ENCODE measurements at regions not wholly inside any gene's neighbourhood (a gene's known extent, or its start where the extent isn't known, plus 50 kb on each side); places are given as distances from the start of the nearest gene placed in this dataset.
A peak's percentile ranks its signal among the peaks of the same experiment; 100 is the strongest.

DNA sequence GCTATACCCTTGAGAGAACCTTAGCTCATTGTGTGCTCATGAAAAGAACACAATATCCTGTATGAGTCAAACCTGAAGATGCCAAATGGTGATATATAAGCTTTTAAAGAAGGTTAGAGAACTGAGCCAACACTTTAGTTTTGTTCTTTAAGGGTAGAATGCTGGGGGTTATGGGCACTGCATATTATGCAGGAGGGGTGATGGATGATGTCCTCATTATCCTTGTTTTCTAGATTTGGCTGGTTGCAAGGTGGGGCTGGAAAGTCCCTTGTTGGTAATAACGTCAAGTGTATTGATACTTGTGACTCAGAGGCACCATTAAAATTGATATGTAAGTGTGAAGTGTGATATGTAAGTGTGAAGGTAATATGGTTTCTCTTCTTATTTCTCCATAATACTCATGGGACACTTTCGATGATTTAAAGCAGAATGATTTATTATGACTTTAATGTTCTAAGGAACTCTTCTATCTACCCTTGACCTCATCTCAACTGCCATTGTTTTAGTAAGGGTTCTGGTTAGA is 113.7 kb upstream of the DTNBP1 start:
- intact Hi-C loops (cut with DNase I, micrococcal nuclease), result no loop called here
- ATAC-seq (no peak), DNase-seq (no peak)

DNA sequence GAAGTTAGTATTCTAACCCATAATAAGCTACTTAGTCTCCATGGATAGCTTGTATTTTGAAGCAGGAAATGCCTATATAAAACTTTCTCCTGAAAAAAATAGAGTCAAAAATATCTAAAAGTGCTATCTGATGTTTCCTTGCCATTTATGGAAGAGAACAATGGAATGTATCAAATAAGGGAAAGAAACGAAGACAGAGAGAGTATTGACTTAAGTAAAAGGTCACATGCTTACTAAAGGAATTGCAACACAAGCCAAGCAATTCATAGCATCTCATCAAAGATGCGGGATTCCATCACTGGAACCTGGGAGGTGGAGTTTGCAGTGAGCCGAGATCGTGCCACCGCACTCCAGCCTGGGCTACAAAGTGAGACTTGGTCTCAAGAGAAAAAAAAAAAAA is 112.9 kb upstream of the DTNBP1 start:
- DNase-seq (no peak), ATAC-seq (no peak)
- intact Hi-C loops (cut with DNase I, micrococcal nuclease), result no loop called here

DNA sequence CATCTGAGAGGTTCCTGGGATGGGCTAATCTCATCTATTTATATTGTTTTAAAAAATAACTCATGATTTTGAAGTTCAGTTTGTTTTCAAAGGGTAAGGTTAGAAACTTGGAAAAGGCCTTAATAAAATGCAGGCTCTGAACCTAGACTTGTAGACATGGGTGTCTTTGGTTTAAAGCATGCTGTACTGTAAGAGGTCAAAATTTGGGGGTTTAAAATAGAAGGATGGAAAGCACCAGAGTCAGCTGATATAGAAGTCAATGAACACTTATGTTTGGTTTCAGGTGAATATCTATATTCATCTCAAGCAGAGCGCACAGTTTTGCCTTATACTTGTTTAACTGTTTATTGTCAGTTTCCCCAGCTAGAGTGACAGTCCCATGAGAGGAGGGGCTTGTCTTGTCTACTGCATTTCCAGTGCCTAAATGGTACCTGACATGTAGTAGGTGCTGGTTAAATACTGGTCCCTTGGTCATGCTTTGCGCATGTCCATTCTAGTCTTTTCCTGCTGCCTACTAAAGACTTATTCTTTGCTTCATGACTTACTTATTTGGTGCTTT is 112.3 kb upstream of the DTNBP1 start:
- no peak for ATAC-seq
- DNase-seq, result no peak
- intact Hi-C loops (cut with DNase I, micrococcal nuclease), result no loop called here

DNA sequence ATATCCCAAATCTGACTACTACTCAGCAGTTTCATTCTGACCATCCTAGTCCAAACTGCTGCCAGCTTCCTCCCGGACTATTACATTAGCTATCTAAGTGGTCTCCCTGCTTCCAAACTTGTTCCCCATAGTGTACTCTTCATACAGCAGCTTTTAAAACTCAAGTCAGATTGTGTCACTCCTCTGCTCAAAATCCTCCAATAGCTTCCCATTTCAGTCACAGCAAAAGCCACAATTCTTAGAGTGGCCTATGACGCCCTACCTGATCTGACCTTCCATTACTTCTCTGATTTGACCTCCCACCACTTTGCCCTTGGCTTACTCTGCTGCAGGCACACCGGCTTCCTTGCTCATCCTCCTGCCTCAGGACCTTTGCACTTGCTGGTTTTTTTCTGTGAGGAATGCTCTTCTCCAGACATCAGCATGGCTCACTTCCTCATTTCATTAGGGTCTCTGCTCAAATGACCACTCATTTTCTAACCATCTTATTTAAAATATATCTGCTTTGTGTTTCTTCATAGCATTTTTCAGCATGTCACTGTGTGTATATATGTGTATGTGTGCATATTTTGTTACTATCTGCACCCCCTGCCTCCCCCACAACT is 111.1 kb upstream of the DTNBP1 start:
- ATAC-seq (no peak), DNase-seq (no peak)
- intact Hi-C loops (cut with DNase I, micrococcal nuclease), result no loop called here

DNA sequence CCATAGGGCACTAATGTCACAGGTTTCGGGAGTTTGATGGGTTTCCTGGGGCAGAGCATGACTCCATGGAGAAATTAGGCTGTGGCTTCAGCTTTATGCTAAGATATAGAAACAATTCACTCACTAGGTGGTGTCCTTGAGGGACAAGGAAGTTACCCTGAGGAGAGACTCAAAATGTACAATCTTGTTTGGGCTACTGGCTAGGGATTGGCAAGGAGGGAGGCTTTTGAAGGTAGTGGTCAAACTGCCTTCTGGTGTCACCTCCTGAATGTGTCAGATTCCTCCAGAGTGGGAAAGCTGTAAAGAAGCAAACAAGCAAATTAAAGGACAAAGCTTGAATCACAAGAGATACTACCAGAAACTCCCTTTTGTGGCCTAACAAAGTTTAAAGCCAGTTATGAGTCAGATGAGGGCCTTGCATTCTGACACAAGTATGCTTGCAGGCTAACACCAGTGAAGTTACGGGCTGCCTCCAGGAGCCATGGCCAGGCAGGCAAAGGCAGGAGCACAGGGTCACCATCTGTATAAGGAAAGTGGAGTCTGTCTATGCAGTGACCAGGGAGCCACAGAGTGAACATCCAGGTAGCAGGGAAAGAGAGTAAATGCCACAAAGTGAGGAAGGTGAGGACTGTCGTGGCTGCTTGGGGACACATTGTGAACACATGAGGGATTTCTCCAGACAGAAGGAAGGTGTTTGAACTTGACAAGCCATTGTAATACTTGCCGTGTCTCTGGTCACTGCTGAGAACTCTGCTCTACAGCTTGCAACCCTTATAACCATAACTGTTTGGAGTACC is 107.7 kb upstream of the DTNBP1 start:
- no peak for ATAC-seq
- intact Hi-C loops (cut with DNase I, micrococcal nuclease), result no loop called here

DNA sequence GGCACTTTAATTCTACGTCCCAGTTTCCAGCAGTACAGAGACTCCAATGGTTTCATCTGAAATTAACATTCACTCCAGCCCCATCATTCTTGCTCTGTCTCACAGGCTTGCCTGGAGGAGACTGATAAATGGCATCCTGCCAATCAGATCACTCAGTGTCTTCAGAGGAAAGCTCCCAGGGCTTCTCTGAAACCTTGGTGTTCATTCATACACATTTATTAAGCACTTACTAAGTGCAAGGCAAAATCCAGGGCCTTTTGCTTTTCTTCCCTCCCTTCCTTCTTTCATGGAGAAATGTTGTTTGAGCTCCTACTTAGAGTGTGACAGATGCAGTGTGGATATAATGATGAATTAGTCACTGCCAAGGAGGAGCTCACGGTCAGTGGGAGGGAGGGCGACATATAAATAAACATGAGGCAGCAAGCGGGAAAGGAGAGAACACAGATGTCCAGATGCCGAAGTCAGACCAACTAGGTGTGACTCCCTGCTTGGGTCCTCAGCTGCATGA is 106.7 kb upstream of the DTNBP1 start:
- intact Hi-C loops (cut with DNase I, micrococcal nuclease), result no loop called here
- no peak for ATAC-seq
- DNase-seq, result no peak

More for the DNA sequence above, 107.7 kb upstream of the DTNBP1 start:
- DNase-seq, result no peak

DNA sequence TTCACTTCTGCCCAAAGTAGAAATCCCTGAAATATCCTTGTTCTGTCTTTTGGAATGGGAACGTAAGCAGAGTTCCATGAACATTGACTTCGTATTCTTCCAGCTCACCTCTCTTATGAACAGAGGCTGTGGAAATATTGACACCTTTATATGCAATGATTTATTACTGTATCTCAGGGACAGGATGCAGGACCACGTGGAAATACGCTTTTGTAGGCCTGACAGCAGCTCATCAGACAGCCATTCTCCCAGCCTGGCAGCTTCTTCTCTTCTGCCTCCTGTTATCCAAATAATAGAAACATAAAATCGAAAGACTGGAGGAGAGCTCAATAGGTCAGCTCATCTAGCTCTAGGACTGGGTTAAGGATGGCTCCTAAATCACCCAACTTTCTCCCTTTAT is 106.2 kb upstream of the DTNBP1 start:
- intact Hi-C loops (cut with DNase I, micrococcal nuclease), result no loop called here
- no peak for DNase-seq
- ATAC-seq, result no peak

DNA sequence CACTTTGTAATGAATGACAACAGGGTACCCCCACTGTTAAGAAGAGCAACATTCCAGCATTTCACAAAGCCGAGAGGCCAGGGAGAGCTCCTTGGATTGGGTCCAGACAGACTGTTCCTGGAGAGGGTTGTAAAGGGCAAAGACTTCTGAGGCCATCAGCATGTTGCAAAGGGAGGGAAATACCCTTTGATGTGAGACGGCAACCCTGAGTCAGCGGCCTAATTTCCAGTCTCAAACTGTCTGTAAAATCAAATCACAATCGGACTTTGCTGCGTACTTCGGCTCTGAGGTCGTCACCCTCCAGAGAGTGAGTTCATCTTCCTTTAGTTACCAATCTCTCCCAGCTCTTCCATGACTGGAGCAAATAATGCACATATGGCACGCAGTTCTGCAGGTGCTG is 101.0 kb upstream of the DTNBP1 start:
- ATAC-seq (peak; percentile 99), DNase-seq (peak; percentile 41 to 69)
- intact Hi-C loops (cut with DNase I, micrococcal nuclease), result no loop called here

DNA sequence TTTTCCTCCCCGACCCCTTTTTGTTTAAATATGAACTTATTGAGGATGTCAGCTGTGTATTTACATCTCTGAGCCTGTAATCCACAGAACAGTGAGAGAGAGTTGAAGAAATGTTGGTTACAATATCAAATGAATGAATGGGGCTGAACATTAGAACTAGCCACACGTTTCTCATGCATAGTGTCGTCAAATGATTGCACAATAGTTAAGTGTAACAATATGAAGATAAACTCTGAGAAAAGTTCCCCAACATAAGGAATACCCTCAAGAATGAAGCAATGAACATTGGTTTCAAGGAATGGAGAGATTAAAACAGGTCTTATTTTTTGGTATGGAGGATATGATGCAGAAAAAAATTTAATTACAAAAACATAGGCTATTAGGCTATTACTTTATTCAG is 100.5 kb upstream of the DTNBP1 start:
- ATAC-seq, result no peak
- no peak for DNase-seq
- intact Hi-C loops (cut with DNase I, micrococcal nuclease), result no loop called here

DNA sequence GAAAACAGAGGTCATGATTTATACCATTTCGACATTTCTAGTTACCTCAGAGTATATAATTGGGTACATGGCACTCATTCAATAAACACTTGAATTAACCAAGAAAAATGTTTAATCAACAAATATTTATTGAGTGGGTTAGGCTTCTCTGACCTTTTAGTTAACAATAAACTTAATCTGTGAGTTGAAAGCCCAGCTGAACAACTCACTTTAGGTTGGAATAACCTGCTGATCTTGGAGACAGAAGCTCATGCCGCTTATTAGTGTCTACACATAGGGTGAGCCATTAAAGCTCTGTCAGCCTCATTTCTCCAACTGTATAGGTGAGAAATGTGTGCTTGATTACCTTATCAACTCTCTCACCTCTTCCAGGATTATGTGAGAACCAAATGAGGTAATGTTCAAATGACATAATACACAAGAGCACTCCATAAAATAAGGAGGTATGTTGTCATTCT is 98.2 kb upstream of the DTNBP1 start:
- no peak for DNase-seq
- intact Hi-C loops (cut with DNase I, micrococcal nuclease), result no loop called here
- no peak for ATAC-seq

DNA sequence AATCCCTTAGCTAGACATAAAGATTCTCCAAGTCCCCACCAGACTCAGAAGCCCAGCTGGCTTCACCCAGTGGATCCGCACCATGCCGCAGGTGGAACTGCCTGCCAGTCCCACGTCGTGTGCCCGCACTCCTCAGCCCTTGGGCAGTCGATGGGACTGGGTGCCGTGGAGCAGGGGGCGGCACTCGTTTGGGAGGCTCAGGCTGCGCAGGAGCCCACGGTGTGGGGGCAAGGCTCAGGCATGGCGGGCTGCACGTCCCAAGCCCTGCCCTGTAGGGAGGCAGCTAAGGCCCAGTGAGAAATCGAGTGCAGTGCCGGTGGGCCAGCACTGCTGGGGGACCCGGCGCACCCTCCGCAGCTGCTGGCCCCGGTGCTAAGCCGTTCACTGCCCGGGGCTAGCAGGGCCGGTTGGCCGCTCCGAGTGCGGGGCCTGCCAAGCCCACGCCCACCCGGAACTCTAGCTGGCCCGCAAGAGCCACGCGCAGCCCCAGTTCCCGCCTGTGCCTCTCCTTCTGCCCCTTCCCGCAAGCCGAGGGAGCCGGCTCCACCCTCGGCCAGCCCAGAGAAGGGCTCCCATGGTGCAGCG is 95.9 kb upstream of the DTNBP1 start:
- no peak for ATAC-seq
- DNase-seq, result no peak
- intact Hi-C loops (cut with DNase I, micrococcal nuclease), result no loop called here

DNA sequence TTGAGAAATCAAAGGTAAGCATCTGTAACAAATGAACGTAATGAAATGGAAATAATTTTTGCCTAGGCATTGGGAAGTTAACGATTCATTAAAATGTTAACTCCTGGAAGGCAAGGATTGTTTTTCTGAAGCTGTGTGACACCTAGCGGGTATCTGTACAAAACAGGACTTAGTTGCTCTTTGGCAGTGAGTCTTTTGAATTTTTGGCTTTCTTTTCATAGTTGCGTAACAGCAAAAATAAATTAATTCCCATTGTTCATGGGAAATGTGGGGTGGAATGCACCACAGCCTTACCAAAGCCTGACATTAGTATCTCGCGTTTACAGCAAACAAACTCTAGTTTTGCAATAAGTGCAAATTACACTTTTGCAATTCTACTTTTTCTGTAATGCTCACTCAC is 92.7 kb upstream of the DTNBP1 start:
- ATAC-seq (no peak), DNase-seq (no peak)
- intact Hi-C loops (cut with DNase I, micrococcal nuclease), result no loop called here

DNA sequence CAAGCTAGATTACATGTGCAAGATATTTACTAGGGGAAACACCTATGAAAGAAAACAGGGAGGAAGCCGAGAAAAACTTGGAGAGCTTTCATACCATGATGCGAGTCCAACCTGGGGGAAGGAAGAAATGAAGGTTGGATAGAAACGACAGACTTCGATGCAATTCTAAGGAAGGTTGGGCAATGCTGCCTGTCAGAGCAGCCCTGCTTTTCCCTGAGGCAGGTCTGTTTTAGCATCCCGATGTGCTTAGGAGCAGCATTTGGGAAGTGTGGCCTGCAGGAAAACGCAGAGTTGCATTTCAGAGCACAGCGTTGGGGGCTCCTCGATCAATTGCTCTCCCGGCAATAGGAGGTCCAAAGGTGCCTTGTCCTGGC is 91.9 kb upstream of the DTNBP1 start:
- intact Hi-C loops (cut with DNase I, micrococcal nuclease), result no loop called here
- no peak for ATAC-seq
- DNase-seq, result no peak

DNA sequence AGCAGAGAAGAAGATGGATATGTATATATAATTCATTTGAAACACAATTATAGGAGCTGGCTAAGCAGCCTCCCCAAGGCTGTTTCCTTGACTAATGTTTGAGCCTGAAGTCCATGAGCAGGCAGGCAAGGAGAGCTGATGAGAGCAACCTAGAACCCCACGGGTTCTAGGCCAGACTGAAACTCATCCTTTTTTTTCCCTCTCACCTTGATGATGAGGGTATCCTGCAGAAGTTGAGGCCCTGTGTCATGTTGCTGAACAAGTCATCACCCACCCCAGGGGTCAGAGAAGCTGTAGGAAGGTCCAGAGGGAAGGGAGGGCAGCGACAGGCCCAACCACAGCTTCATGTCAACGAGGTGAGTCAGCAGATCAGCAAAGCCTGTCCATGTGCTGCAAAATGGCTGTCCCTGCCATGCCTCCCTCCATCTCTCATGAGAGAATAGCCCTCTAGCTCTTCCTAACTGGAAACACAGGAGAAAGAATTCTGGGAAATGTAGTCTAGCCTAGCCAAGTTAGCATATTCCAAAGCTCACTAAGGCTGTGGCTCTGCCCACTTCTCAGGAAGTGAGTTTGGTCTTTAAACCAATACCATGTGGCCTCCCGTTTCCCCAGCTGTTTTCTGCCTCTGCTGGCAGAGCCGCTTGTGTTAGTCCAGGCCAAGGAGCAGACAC is 91.3 kb upstream of the DTNBP1 start:
- no peak for ATAC-seq
- intact Hi-C loops (cut with DNase I, micrococcal nuclease), result no loop called here
- DNase-seq, result no peak

DNA sequence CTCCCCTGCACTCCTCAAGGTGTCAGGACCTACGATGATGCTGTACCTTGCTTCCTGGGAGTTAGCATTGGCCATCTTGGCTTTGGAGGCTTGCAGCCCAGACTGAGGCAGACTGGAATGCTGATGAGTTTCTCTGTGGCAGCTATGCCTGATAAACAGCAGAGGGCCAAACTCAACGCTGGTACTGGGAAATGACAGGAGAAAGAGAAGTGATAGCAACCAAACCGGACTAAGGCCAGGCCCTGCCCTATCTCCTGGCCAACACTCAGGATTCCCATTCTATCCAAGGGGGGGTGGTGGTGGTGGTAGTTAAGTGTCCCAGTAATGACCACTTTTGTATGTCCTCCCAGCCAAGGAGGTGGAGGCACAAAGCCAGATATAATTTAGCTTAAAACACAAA is 90.0 kb upstream of the DTNBP1 start:
- ATAC-seq (no peak), DNase-seq (no peak)
- intact Hi-C loops (cut with DNase I, micrococcal nuclease), result no loop called here

DNA sequence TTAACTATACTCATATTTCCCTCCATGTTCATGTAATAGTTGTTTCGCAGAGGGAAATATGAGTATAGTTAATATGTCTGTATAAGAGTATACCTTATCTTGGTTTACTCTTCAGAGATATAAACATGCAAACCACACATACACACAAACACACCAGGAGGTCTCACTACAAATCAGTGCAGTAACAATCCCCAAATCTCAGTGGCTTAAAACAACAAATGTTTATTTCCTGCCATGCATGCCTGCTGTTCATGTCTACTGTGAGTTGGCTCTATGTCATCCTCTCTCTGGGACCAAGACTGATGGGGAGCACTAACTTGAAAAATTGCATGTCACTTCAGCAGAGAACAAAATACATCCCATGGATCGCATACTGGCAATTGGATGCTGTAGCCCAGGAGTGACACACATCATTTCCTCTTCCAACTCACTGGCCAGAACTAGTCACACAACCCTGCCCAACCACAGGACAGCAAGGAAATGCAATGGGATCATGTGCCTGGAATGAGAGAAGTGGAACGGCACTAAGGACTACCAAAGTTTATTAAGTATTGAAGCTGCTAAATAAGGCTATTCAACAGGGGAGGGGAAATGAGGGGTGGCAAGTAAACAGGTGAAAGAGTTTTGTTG is 89.0 kb upstream of the DTNBP1 start:
- ATAC-seq (no peak), DNase-seq (no peak)

DNA sequence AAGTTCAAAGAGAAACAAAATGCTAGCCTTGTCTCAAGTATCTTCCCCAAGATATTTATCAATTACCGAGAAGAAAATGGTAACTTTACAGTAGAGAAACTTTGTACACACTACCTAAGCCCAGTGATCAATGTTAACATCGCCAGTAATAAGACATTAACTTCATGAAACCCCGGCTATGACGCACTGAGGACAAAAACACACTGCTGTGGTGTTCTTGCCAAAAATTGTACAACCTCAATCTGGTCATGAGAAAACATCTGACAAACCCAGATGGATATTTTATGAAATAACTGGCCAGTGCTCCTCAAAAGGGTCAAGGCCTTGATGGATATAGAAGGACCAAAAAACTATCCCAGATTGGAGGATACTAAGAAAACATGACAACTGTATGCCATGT is 85.5 kb upstream of the DTNBP1 start:
- intact Hi-C loops (cut with DNase I, micrococcal nuclease), result no loop called here
- ATAC-seq, result no peak

More for the DNA sequence above, 89.0 kb upstream of the DTNBP1 start:
- intact Hi-C loops (cut with DNase I, micrococcal nuclease), result no loop called here

DNA sequence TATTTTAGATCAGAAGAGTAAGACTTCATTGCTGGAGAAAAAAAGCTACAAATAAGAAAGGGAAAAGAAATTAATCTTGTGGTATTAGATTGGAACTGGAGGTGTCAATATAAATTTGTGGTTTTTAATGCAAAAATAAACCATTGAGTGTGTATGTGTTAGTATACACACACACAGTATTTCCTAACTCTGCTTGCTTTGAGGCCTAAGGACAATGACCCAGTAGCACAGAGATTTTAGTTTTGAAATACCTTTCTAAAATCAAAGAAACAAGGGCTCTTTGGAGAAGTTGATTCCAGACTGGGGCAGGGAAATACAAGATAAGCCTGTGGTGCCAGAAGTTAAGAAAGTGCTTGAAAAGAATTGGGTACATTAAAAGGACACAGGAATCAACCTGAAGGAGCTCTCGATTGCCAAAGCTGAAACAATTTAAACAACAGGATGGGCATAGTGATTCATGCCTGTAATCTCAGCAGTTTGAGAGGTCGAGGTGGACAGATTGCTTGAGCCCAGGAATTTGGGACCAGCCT is 84.6 kb upstream of the DTNBP1 start:
- ATAC-seq (no peak), DNase-seq (no peak)
- intact Hi-C loops (cut with DNase I, micrococcal nuclease), result no loop called here

More for the DNA sequence above, 85.5 kb upstream of the DTNBP1 start:
- no peak for DNase-seq

DNA sequence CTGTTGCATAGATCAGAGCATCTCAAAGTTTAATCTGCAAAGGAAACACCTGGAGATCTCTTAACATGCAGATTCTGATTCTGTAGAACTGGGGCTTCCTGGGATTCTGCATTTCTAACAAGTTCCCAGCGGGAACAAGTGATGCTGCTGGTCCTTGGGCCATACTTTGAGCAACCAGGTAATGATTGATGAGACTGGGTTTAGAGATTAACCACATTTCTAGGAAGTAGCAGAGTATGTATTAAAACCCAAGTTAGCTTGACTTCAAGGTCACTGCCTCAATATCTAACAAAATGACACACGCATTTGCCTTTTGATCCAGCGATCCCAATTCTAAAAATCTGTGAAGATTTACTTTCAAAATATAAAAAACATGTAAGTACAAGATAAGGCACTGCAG is 83.0 kb upstream of the DTNBP1 start:
- intact Hi-C loops (cut with DNase I, micrococcal nuclease), result no loop called here
- no peak for ATAC-seq
- no peak for DNase-seq

Measured in left colon (tissue), 2 donors.